Stimulated activated CD8-positive, alpha-beta memory T cell treated with anti-CD3 and anti-CD28 coated beads, Interleukin-12 subunit alpha, Interleukin-12 subunit beta, amount 100 ng/mL, for 1 hour (primary cell): ENCODE measurements at regions not wholly inside any gene's neighbourhood (a gene's known extent, or its start where the extent isn't known, plus 50 kb on each side); places are given as distances from the start of the nearest gene placed in this dataset.
"Not testable (repeated sequence)": the region's sequence is repeated elsewhere in the genome, so short reads cannot be mapped to it uniquely, and the experiment has no call there.

Source experiments
- DNase-seq: peaks from one replicate; pipeline ENCODE4 v3.0.0-alpha.2; 2020; ENCODE audit warnings: low read depth

- DNase-seq: no peak
These were observed 138.4 kb upstream of the LSM14A start for GRCh38 chr19:34033880-34034279.

GRCh38 chr19:34034318-34034846, 137.9 kb upstream of the LSM14A start:
- DNase-seq: no peak

GRCh38 chr19:34041925-34042521, 130.3 kb upstream of the LSM14A start:
- DNase-seq: peak; percentile 51

GRCh38 chr19:34044021-34044420, 128.3 kb upstream of the LSM14A start:
- no peak for DNase-seq

- no peak for DNase-seq
These were observed 122.4 kb upstream of the LSM14A start for GRCh38 chr19:34049944-34050343.

GRCh38 chr19:34050430-34050829, 121.9 kb upstream of the LSM14A start:
- not testable (repeated sequence) for DNase-seq

GRCh38 chr19:34051255-34051654, 121.0 kb upstream of the LSM14A start:
- DNase-seq: no peak

- no peak for DNase-seq
These were observed 115.1 kb upstream of the LSM14A start for GRCh38 chr19:34057155-34057554.

- no peak for DNase-seq
These were observed 106.2 kb upstream of the LSM14A start for GRCh38 chr19:34066007-34066643.

- no peak for DNase-seq
These were observed 104.4 kb upstream of the LSM14A start for GRCh38 chr19:34067861-34068271.

- DNase-seq: no peak
These were observed 96.6 kb upstream of the LSM14A start for GRCh38 chr19:34075661-34076091.

GRCh38 chr19:34082289-34083077, 89.8 kb upstream of the LSM14A start:
- no peak for DNase-seq

GRCh38 chr19:34084396-34085145, 87.7 kb upstream of the LSM14A start:
- DNase-seq: no peak

- no peak for DNase-seq
These were observed 87.0 kb upstream of the LSM14A start for GRCh38 chr19:34085336-34085735.

- no peak for DNase-seq
These were observed 84.0 kb upstream of the LSM14A start for GRCh38 chr19:34088292-34088691.

- DNase-seq: no peak
These were observed 82.7 kb upstream of the LSM14A start for GRCh38 chr19:34089566-34089965.

- no peak for DNase-seq
These were observed 77.3 kb upstream of the LSM14A start for GRCh38 chr19:34094960-34095359.

GRCh38 chr19:34095411-34095810, 76.9 kb upstream of the LSM14A start:
- not testable (repeated sequence) for DNase-seq

- no peak for DNase-seq
These were observed 76.0 kb upstream of the LSM14A start for GRCh38 chr19:34096020-34096915.

- DNase-seq: no peak
These were observed 68.2 kb upstream of the LSM14A start for GRCh38 chr19:34104096-34104495.

- DNase-seq: no peak
These were observed 67.7 kb upstream of the LSM14A start for GRCh38 chr19:34104557-34104956.
